Progenitor cell of endocrine pancreas (in vitro differentiated cells): ENCODE measurements at regions not wholly inside any gene's neighbourhood (a gene's known extent, or its start where the extent isn't known, plus 50 kb on each side); places are given as distances from the start of the nearest gene placed in this dataset.
"Not testable (repeated sequence)": the region's sequence is repeated elsewhere in the genome, so short reads cannot be mapped to it uniquely, and the experiment has no call there.

Experiments used
- DNase-seq: peaks from one replicate; pipeline ENCODE4 v3.0.0; 2021; ENCODE audit warnings: low spot score; ENCODE audit not compliant: unreplicated experiment
- H3K27ac Mint-ChIP-seq: 2 replicates; pipeline ENCODE4 v1.8.0; 2021; ENCODE audit warnings: mild to moderate bottlenecking, moderate library complexity, mixed read lengths
- H3K27me3 Mint-ChIP-seq: 2 replicates; pipeline ENCODE4 v1.8.0; 2021; ENCODE audit warnings: mixed read lengths
- H3K36me3 Mint-ChIP-seq: 2 replicates; pipeline ENCODE4 v1.8.0; 2022; ENCODE audit warnings: mixed read lengths; ENCODE audit not compliant: insufficient read depth
- H3K4me1 Mint-ChIP-seq: 2 replicates; pipeline ENCODE4 v1.8.0; 2021; ENCODE audit warnings: low read depth, mixed read lengths
- H3K4me3 Mint-ChIP-seq: 2 replicates; pipeline ENCODE4 v1.8.0; 2021; ENCODE audit warnings: low read depth, mild to moderate bottlenecking, moderate library complexity, mixed read lengths
- H3K9me3 Mint-ChIP-seq: 2 replicates; pipeline ENCODE4 v1.8.0; 2021; ENCODE audit warnings: low read depth, mixed read lengths
- CTCF ChIP-seq: fragments of 200-600 bp; sonication (generic); IDR thresholded peaks from one replicate; pipeline ENCODE4 v1.5.0; 2021; ENCODE audit warnings: antibody characterized with exemption, mild to moderate bottlenecking; ENCODE audit not compliant: unreplicated experiment

- Mint-ChIP-seq H3K4me3 (no peak overlapping the region), H3K27me3 (peaks cover 3% of the 10 kb centered on the region), H3K27ac (no peak overlapping the region), H3K9me3 (peaks cover 7% of the 10 kb centered on the region), H3K4me1 (peaks cover 35% of the 10 kb centered on the region), H3K36me3 (peaks cover 3% of the 10 kb centered on the region)
- DNase-seq: no peak
- no peak for TF ChIP-seq CTCF
Measured at GRCh38 chr18:41870817-41871216, 84.2 kb upstream of the PIK3C3 start.

GRCh38 chr18:41870191-41870590 lies 84.8 kb upstream of the PIK3C3 start:
- Mint-ChIP-seq H3K27ac (no peak overlapping the region), H3K9me3 (peaks cover 4% of the 10 kb centered on the region), H3K36me3 (peaks cover 3% of the 10 kb centered on the region), H3K4me3 (no peak overlapping the region), H3K27me3 (no peaks in the 10 kb centered on the region), H3K4me1 (peaks cover 35% of the 10 kb centered on the region)
- DNase-seq: no peak
- TF ChIP-seq CTCF: no peak

- H3K27ac Mint-ChIP-seq, DNase-seq, H3K4me3 Mint-ChIP-seq, H3K27me3 Mint-ChIP-seq, H3K36me3 Mint-ChIP-seq, H3K9me3 Mint-ChIP-seq: not testable (repeated sequence)
- peaks cover 25% of the 10 kb centered on the region for H3K4me1 Mint-ChIP-seq
Measured at GRCh38 chr18:41865796-41866195, 89.2 kb upstream of the PIK3C3 start.

- Mint-ChIP-seq H3K27me3 (no peaks in the 10 kb centered on the region), H3K36me3 (peaks cover 3% of the 10 kb centered on the region), H3K9me3 (peaks cover 4% of the 10 kb centered on the region), H3K4me3 (no peak overlapping the region), H3K27ac (no peak overlapping the region), H3K4me1 (peaks cover 17% of the 10 kb centered on the region)
- DNase-seq: no peak
- TF ChIP-seq CTCF: no peak
Measured at GRCh38 chr18:41864216-41864615, 90.8 kb upstream of the PIK3C3 start.

GRCh38 chr18:41862921-41863320 lies 92.1 kb upstream of the PIK3C3 start:
- peaks cover under 1% of the 10 kb centered on the region for H3K36me3 Mint-ChIP-seq
- no peak overlapping the region for H3K27ac Mint-ChIP-seq
- no peak overlapping the region for H3K4me3 Mint-ChIP-seq
- no peaks in the 10 kb centered on the region for H3K27me3 Mint-ChIP-seq
- peaks cover 4% of the 10 kb centered on the region for H3K9me3 Mint-ChIP-seq
- no peak for TF ChIP-seq CTCF
- DNase-seq: no peak
- peaks cover 6% of the 10 kb centered on the region for H3K4me1 Mint-ChIP-seq

GRCh38 chr18:41860987-41861386 lies 94.0 kb upstream of the PIK3C3 start:
- Mint-ChIP-seq H3K9me3 (no peaks in the 10 kb centered on the region), H3K4me3 (no peak overlapping the region), H3K4me1 (peaks cover 6% of the 10 kb centered on the region), H3K27ac (no peak overlapping the region), H3K27me3 (no peaks in the 10 kb centered on the region), H3K36me3 (no peaks in the 10 kb centered on the region)
- TF ChIP-seq CTCF: no peak
- no peak for DNase-seq
